GM23338 (cell line): ENCODE measurements at regions not wholly inside any gene's neighbourhood (a gene's known extent, or its start where the extent isn't known, plus 50 kb on each side); places are given as distances from the start of the nearest gene placed in this dataset.

Experiments
- CREB1 ChIP-seq: fragments of 250-450 bp; sonication (Bioruptor Pico); IDR thresholded peaks from 2 replicates; pipeline ENCODE4 v1.5.0; 2020; ENCODE audit warnings: low read depth, mild to moderate bottlenecking, moderate library complexity
- EZH2 ChIP-seq: fragments of 200-600 bp; sonication (generic); IDR thresholded peaks from one replicate; pipeline ENCODE4 v1.8.0; 2017; ENCODE audit warnings: antibody characterized with exemption, mild to moderate bottlenecking, low read depth; ENCODE audit not compliant: unreplicated experiment
- EZH2phosphoT487 ChIP-seq: fragments of 200-600 bp; sonication (generic); IDR thresholded peaks from one replicate; pipeline ENCODE4 v1.8.1; 2018; ENCODE audit warnings: antibody characterized with exemption; ENCODE audit not compliant: unreplicated experiment
- JUNB ChIP-seq: IDR thresholded peaks from one replicate; pipeline ENCODE4 v1.6.1; 2016; ENCODE audit warnings: antibody characterized with exemption; ENCODE audit not compliant: unreplicated experiment
- NANOG ChIP-seq: IDR thresholded peaks from 2 replicates; pipeline ENCODE4 v1.6.1; 2016; ENCODE audit warnings: antibody characterized with exemption, borderline replicate concordance
- POLR2AphosphoS5 ChIP-seq: IDR thresholded peaks from 2 replicates; pipeline ENCODE4 v1.6.1; 2016; ENCODE audit warnings: antibody characterized with exemption, low read depth
- TF ChIP-seq, protein P1 (sequence below), 2 experiments: fragments of 200-600 bp in 1 of 2; sonication (generic) in 1 of 2; conservative IDR thresholded peaks; 2 replicates each; pipeline versions ENCODE4 v1.5.1 to v1.6.1; 2016 to 2017; ENCODE audit warnings: antibody characterized with exemption in 2 of 2, low read depth in 2 of 2, mild to moderate bottlenecking in 2 of 2, moderate library complexity in 1 of 2

- no peak for TF ChIP-seq EZH2
- TF ChIP-seq JUNB = no peak
- TF ChIP-seq, protein P1, sequence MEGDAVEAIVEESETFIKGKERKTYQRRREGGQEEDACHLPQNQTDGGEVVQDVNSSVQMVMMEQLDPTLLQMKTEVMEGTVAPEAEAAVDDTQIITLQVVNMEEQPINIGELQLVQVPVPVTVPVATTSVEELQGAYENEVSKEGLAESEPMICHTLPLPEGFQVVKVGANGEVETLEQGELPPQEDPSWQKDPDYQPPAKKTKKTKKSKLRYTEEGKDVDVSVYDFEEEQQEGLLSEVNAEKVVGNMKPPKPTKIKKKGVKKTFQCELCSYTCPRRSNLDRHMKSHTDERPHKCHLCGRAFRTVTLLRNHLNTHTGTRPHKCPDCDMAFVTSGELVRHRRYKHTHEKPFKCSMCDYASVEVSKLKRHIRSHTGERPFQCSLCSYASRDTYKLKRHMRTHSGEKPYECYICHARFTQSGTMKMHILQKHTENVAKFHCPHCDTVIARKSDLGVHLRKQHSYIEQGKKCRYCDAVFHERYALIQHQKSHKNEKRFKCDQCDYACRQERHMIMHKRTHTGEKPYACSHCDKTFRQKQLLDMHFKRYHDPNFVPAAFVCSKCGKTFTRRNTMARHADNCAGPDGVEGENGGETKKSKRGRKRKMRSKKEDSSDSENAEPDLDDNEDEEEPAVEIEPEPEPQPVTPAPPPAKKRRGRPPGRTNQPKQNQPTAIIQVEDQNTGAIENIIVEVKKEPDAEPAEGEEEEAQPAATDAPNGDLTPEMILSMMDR (conservative IDR thresholded peaks at IDR 0.05; ENCODE audit: low read depth in 2 of 2) = no peak
- no peak for TF ChIP-seq NANOG
- TF ChIP-seq EZH2phosphoT487 = no peak
- no peak for TF ChIP-seq POLR2AphosphoS5
- no peak for TF ChIP-seq CREB1
Observed at GRCh38 chr16:50946606-50947005, 204.5 kb downstream of the SALL1 start.
